ENCODE measurements at regions not wholly inside any gene's neighbourhood (a gene's known extent, or its start where the extent isn't known, plus 50 kb on each side); places are given as distances from the start of the nearest gene placed in this dataset.

- Mint-ChIP-seq H3K4me3 (no peak overlapping the region), H3K27me3 (no peaks in the 10 kb centered on the region), H3K27ac (no peak overlapping the region), H3K9me3 (no peaks in the 10 kb centered on the region), H3K4me1 (no peaks in the 10 kb centered on the region), H3K36me3 (ENCODE audit: low read depth) (no peaks in the 10 kb centered on the region)
- DNase-seq: no peak
- intact Hi-C loops (cut with micrococcal nuclease): no loop called here
These were observed 199.3 kb upstream of the CTTNBP2NL start for GRCh38 chr1:112196731-112197130.

GRCh38 chr1:112209493-112209892 is 186.5 kb upstream of the CTTNBP2NL start:
- Mint-ChIP-seq H3K9me3 (peaks cover 3% of the 10 kb centered on the region), H3K4me1 (no peaks in the 10 kb centered on the region), H3K4me3 (no peak overlapping the region), H3K27me3 (peaks cover 6% of the 10 kb centered on the region), H3K36me3 (ENCODE audit: low read depth) (no peaks in the 10 kb centered on the region), H3K27ac (no peak overlapping the region)
- intact Hi-C loops (cut with micrococcal nuclease): no loop called here
- no peak for DNase-seq

GRCh38 chr1:112219267-112219666 is 176.7 kb upstream of the CTTNBP2NL start:
- H3K36me3 Mint-ChIP-seq (ENCODE audit: low read depth): no peaks in the 10 kb centered on the region

GRCh38 chr1:112230232-112230631 is 165.8 kb upstream of the CTTNBP2NL start:
- intact Hi-C loops (cut with micrococcal nuclease): no loop called here
- peak; percentile 36 for DNase-seq
- Mint-ChIP-seq H3K27ac (no peak overlapping the region), H3K9me3 (peaks cover 3% of the 10 kb centered on the region), H3K4me1 (no peaks in the 10 kb centered on the region), H3K36me3 (ENCODE audit: low read depth) (no peaks in the 10 kb centered on the region), H3K4me3 (no peak overlapping the region), H3K27me3 (no peaks in the 10 kb centered on the region)

More at GRCh38 chr1:112219267-112219666, 176.7 kb upstream of the CTTNBP2NL start:
- Mint-ChIP-seq H3K27ac (no peak overlapping the region), H3K4me1 (no peaks in the 10 kb centered on the region), H3K9me3 (no peaks in the 10 kb centered on the region), H3K4me3 (no peak overlapping the region), H3K27me3 (peaks cover 2% of the 10 kb centered on the region)
- DNase-seq: no peak
- intact Hi-C loops (cut with micrococcal nuclease): no loop called here

- peak; percentile 34 for DNase-seq
- H3K27me3 Mint-ChIP-seq: no peaks in the 10 kb centered on the region
- no peaks in the 10 kb centered on the region for H3K4me1 Mint-ChIP-seq
- intact Hi-C loops (cut with micrococcal nuclease): no loop called here
- peaks cover 3% of the 10 kb centered on the region for H3K9me3 Mint-ChIP-seq
- H3K36me3 Mint-ChIP-seq (ENCODE audit: low read depth): no peaks in the 10 kb centered on the region
- no peak overlapping the region for H3K27ac Mint-ChIP-seq
- no peak overlapping the region for H3K4me3 Mint-ChIP-seq
These were observed 164.7 kb upstream of the CTTNBP2NL start for GRCh38 chr1:112231331-112231730.

GRCh38 chr1:112232848-112233247 is 163.2 kb upstream of the CTTNBP2NL start:
- Mint-ChIP-seq H3K27ac (no peak overlapping the region), H3K9me3 (peaks cover 3% of the 10 kb centered on the region), H3K36me3 (ENCODE audit: low read depth) (no peaks in the 10 kb centered on the region), H3K4me1 (no peaks in the 10 kb centered on the region), H3K4me3 (no peak overlapping the region), H3K27me3 (no peaks in the 10 kb centered on the region)
- intact Hi-C loops (cut with micrococcal nuclease): no loop called here
- peak; percentile 37 for DNase-seq

GRCh38 chr1:112234710-112235109 is 161.3 kb upstream of the CTTNBP2NL start:
- no peak overlapping the region for H3K27ac Mint-ChIP-seq
- no peaks in the 10 kb centered on the region for H3K36me3 Mint-ChIP-seq (ENCODE audit: low read depth)
- DNase-seq: no peak
- intact Hi-C loops (cut with micrococcal nuclease): no loop called here
- no peak overlapping the region for H3K4me3 Mint-ChIP-seq
- no peaks in the 10 kb centered on the region for H3K9me3 Mint-ChIP-seq
- H3K4me1 Mint-ChIP-seq: no peaks in the 10 kb centered on the region
- H3K27me3 Mint-ChIP-seq: peaks cover 4% of the 10 kb centered on the region

GRCh38 chr1:112237983-112238545 is 157.9 kb upstream of the CTTNBP2NL start:
- no peak for DNase-seq
- Mint-ChIP-seq H3K27ac (no peak overlapping the region), H3K4me3 (no peak overlapping the region), H3K9me3 (no peaks in the 10 kb centered on the region), H3K36me3 (ENCODE audit: low read depth) (no peaks in the 10 kb centered on the region), H3K27me3 (peaks cover 4% of the 10 kb centered on the region), H3K4me1 (no peaks in the 10 kb centered on the region)
- intact Hi-C loops (cut with micrococcal nuclease): no loop called here

- no peak overlapping the region for H3K27ac Mint-ChIP-seq
- intact Hi-C loops (cut with micrococcal nuclease): no loop called here
These were observed 156.2 kb upstream of the CTTNBP2NL start for GRCh38 chr1:112239683-112240330.

GRCh38 chr1:112242470-112242869 is 153.5 kb upstream of the CTTNBP2NL start:
- intact Hi-C loops (cut with micrococcal nuclease): no loop called here
- H3K4me1 Mint-ChIP-seq: no peaks in the 10 kb centered on the region
- no peaks in the 10 kb centered on the region for H3K36me3 Mint-ChIP-seq (ENCODE audit: low read depth)
- H3K9me3 Mint-ChIP-seq: no peaks in the 10 kb centered on the region
- no peak for DNase-seq
- H3K27ac Mint-ChIP-seq: no peak overlapping the region
- peaks cover 4% of the 10 kb centered on the region for H3K27me3 Mint-ChIP-seq
- no peak overlapping the region for H3K4me3 Mint-ChIP-seq

More at GRCh38 chr1:112239683-112240330, 156.2 kb upstream of the CTTNBP2NL start:
- peaks cover 4% of the 10 kb centered on the region for H3K27me3 Mint-ChIP-seq
- H3K36me3 Mint-ChIP-seq (ENCODE audit: low read depth): no peaks in the 10 kb centered on the region
- no peak overlapping the region for H3K4me3 Mint-ChIP-seq
- H3K4me1 Mint-ChIP-seq: no peaks in the 10 kb centered on the region
- no peaks in the 10 kb centered on the region for H3K9me3 Mint-ChIP-seq
- no peak for DNase-seq

GRCh38 chr1:112244131-112244530 is 151.9 kb upstream of the CTTNBP2NL start:
- H3K4me1 Mint-ChIP-seq: no peaks in the 10 kb centered on the region

GRCh38 chr1:112245114-112245513 is 150.9 kb upstream of the CTTNBP2NL start:
- no peak overlapping the region for H3K4me3 Mint-ChIP-seq
- H3K9me3 Mint-ChIP-seq: no peaks in the 10 kb centered on the region

More at GRCh38 chr1:112244131-112244530, 151.9 kb upstream of the CTTNBP2NL start:
- Mint-ChIP-seq H3K36me3 (ENCODE audit: low read depth) (no peaks in the 10 kb centered on the region), H3K27ac (no peak overlapping the region), H3K27me3 (no peaks in the 10 kb centered on the region), H3K4me3 (no peak overlapping the region), H3K9me3 (no peaks in the 10 kb centered on the region)
- intact Hi-C loops (cut with micrococcal nuclease): no loop called here
- DNase-seq: no peak

GRCh38 chr1:112247036-112247597 is 148.9 kb upstream of the CTTNBP2NL start:
- DNase-seq: no peak
- no peaks in the 10 kb centered on the region for H3K36me3 Mint-ChIP-seq (ENCODE audit: low read depth)
- H3K9me3 Mint-ChIP-seq: no peaks in the 10 kb centered on the region
- intact Hi-C loops (cut with micrococcal nuclease): no loop called here
- H3K27ac Mint-ChIP-seq: no peak overlapping the region
- no peak overlapping the region for H3K4me3 Mint-ChIP-seq
- H3K4me1 Mint-ChIP-seq: no peaks in the 10 kb centered on the region
- H3K27me3 Mint-ChIP-seq: no peaks in the 10 kb centered on the region

More at GRCh38 chr1:112245114-112245513, 150.9 kb upstream of the CTTNBP2NL start:
- no peaks in the 10 kb centered on the region for H3K36me3 Mint-ChIP-seq (ENCODE audit: low read depth)
- no peaks in the 10 kb centered on the region for H3K4me1 Mint-ChIP-seq
- H3K27ac Mint-ChIP-seq: no peak overlapping the region
- intact Hi-C loops (cut with micrococcal nuclease): no loop called here
- no peaks in the 10 kb centered on the region for H3K27me3 Mint-ChIP-seq
- DNase-seq: no peak

GRCh38 chr1:112247961-112248360 is 148.1 kb upstream of the CTTNBP2NL start:
- no peaks in the 10 kb centered on the region for H3K9me3 Mint-ChIP-seq
- intact Hi-C loops (cut with micrococcal nuclease): no loop called here
- DNase-seq: no peak
- H3K27me3 Mint-ChIP-seq: no peaks in the 10 kb centered on the region
- no peaks in the 10 kb centered on the region for H3K36me3 Mint-ChIP-seq (ENCODE audit: low read depth)
- H3K4me3 Mint-ChIP-seq: no peak overlapping the region
- H3K27ac Mint-ChIP-seq: no peak overlapping the region
- no peaks in the 10 kb centered on the region for H3K4me1 Mint-ChIP-seq

All from activated CD4-positive, alpha-beta T cell treated with anti-CD3 and anti-CD28 coated beads, Interleukin-2, amount 10 ng/mL, durations not matched to agents 24 days and 14 days (primary cell).